Neural crest cell (in vitro differentiated cells): ENCODE measurements at regions not wholly inside any gene's neighbourhood (a gene's known extent, or its start where the extent isn't known, plus 50 kb on each side); places are given as distances from the start of the nearest gene placed in this dataset.

Experiments
- DNase-seq: peaks from one replicate; pipeline ENCODE4 v3.0.0; 2021; ENCODE audit warnings: low read depth, mixed read lengths, low spot score
- H3K27ac Mint-ChIP-seq: one replicate; pipeline ENCODE4 v1.8.0; 2021; ENCODE audit warnings: mild to moderate bottlenecking, mixed read lengths; ENCODE audit not compliant: unreplicated experiment
- H3K27me3 Mint-ChIP-seq: 2 replicates; pipeline ENCODE4 v1.8.0; 2021; ENCODE audit warnings: low read depth, mild to moderate bottlenecking, mixed read lengths
- H3K36me3 Mint-ChIP-seq: 2 replicates; pipeline ENCODE4 v1.8.0; 2021; ENCODE audit warnings: low read depth, mild to moderate bottlenecking, mixed read lengths
- H3K4me1 Mint-ChIP-seq: 2 replicates; pipeline ENCODE4 v1.8.0; 2021; ENCODE audit warnings: mixed read lengths
- H3K4me3 Mint-ChIP-seq: one replicate; pipeline ENCODE4 v1.8.0; 2021; ENCODE audit warnings: mild to moderate bottlenecking, mixed read lengths
- H3K9me3 Mint-ChIP-seq: 2 replicates; pipeline ENCODE4 v1.8.0; 2021; ENCODE audit warnings: mixed read lengths
- TF ChIP-seq, protein P1 (sequence below): fragments of 200-600 bp; sonication (generic); conservative IDR thresholded peaks from 2 replicates; pipeline ENCODE4 v1.5.0; 2021; ENCODE audit warnings: antibody characterized with exemption, mild to moderate bottlenecking

DNA sequence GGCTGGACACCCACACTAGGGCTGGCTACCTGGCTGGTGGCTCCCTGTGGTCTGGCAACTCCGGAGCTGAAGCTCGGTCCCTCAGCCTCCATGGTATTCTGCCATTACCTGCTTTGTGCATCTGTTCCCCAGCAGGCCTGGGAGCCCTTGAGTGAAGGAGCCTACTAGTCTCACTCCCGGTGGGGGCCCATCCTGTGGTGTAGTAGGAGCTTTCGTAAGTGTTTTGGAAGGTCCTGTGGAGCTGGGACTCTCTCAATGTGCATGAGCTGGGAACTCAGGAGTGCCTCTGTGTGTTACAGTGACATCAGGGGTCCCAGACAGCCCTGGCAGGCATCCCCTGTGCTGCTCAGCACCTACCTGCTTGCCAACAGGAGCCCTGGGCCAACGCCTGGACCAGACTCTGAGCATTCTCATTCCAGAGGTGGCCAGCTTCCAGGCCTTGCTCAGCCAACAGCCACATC lies 267.1 kb downstream of the GADD45G start:
- peaks cover 5% of the 10 kb centered on the region for H3K4me1 Mint-ChIP-seq
- no peak overlapping the region for H3K4me3 Mint-ChIP-seq
- H3K36me3 Mint-ChIP-seq: no peaks in the 10 kb centered on the region
- DNase-seq: no peak
- no peaks in the 10 kb centered on the region for H3K27me3 Mint-ChIP-seq
- TF ChIP-seq, protein P1, sequence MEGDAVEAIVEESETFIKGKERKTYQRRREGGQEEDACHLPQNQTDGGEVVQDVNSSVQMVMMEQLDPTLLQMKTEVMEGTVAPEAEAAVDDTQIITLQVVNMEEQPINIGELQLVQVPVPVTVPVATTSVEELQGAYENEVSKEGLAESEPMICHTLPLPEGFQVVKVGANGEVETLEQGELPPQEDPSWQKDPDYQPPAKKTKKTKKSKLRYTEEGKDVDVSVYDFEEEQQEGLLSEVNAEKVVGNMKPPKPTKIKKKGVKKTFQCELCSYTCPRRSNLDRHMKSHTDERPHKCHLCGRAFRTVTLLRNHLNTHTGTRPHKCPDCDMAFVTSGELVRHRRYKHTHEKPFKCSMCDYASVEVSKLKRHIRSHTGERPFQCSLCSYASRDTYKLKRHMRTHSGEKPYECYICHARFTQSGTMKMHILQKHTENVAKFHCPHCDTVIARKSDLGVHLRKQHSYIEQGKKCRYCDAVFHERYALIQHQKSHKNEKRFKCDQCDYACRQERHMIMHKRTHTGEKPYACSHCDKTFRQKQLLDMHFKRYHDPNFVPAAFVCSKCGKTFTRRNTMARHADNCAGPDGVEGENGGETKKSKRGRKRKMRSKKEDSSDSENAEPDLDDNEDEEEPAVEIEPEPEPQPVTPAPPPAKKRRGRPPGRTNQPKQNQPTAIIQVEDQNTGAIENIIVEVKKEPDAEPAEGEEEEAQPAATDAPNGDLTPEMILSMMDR: no peak
- H3K27ac Mint-ChIP-seq: no peak overlapping the region
- H3K9me3 Mint-ChIP-seq: no peaks in the 10 kb centered on the region

DNA sequence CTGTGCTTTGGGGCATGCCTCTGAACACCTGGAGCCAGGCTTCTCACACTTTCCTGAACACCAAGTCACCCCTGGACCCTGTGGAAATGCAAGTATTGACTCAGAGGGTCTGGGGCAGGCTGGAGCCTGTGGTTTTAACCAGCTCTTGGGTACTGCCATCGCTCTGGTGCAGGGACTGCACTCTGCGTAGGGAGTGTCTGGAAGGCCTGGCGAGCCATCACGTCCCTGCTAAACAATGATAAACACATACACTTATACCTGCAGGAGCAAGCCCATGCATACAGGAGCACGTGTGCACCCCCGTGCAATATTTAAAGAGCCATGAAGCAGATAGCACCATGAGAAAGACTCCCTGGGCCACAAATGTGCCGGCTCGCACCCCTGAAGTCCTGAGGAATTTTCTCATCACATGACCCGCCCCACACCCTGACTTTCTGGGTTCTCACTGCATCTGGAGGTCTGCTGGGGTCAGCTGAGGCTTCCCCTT lies 267.7 kb downstream of the GADD45G start:
- no peak overlapping the region for H3K4me3 Mint-ChIP-seq
- DNase-seq: no peak
- no peaks in the 10 kb centered on the region for H3K9me3 Mint-ChIP-seq
- peaks cover 5% of the 10 kb centered on the region for H3K4me1 Mint-ChIP-seq
- peak overlapping the region; percentile 35 for H3K27ac Mint-ChIP-seq
- no peaks in the 10 kb centered on the region for H3K27me3 Mint-ChIP-seq
- no peaks in the 10 kb centered on the region for H3K36me3 Mint-ChIP-seq
- TF ChIP-seq, protein P1: no peak

DNA sequence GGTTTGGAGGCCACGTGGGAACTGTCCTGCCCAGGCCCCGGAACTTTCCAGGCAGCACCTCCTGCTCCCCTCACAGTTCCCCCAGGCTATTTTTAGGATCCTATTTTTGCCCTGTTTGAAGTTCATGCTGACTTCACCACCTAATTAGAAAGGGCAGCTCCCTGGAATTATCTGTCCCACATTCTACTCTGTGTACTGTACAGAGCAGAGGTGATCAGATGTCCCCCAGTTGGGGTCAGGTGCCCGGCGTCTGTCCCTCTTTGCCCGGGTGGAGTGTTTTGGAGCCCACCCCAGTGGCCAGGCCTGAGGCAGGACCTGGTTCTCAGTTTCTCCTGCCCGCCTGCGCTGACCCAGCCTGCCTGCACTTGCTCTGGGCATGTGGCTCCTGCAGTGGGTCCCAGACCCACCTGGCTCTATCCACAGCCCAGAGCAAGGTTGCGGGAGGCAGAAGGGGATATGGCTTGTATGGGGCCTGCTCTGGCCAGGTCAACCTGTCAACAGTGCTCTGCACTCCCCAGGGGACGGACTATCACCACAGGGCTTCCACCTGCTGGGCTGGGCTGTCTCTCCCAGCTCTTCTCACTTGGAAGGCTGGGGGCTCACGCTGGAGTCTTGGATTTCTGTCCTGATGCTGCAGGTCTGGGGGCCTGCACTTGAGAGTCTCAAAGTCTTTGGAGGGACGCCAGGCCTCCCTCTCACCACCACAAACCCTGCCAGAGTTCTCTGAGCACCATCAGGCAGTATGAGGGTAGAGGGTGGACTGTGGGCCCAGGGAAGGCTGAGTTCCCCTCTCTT lies 268.3 kb downstream of the GADD45G start:
- Mint-ChIP-seq H3K9me3 (no peaks in the 10 kb centered on the region), H3K27ac (peak overlapping the region; percentile 35), H3K4me3 (no peak overlapping the region), H3K36me3 (no peaks in the 10 kb centered on the region), H3K4me1 (peaks cover 5% of the 10 kb centered on the region), H3K27me3 (no peaks in the 10 kb centered on the region)
- TF ChIP-seq, protein P1: no peak
- no peak for DNase-seq

DNA sequence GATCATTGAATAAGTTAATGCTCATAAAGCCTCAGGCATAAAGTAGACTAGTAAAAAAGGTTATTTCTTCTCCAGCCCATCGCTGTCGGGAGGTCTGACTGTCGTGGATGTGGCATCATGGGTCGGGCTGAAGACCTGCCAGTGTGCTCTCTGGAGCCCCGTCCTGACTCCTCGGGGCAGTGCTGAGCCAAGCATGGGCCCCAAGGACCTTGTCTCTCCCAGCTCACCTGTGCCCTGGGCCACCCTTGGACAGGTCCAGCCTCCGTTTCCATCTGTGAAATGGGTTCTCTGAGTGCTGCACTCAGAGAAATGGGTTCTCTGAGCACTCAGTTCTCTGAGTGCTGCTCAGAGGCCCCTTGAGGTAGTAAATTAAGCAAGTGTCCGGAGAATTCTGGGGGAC lies 269.0 kb downstream of the GADD45G start:
- Mint-ChIP-seq H3K4me1 (peaks cover 5% of the 10 kb centered on the region), H3K27me3 (no peaks in the 10 kb centered on the region), H3K36me3 (no peaks in the 10 kb centered on the region), H3K9me3 (no peaks in the 10 kb centered on the region), H3K27ac (no peak overlapping the region), H3K4me3 (no peak overlapping the region)
- DNase-seq: no peak
- TF ChIP-seq, protein P1: no peak

DNA sequence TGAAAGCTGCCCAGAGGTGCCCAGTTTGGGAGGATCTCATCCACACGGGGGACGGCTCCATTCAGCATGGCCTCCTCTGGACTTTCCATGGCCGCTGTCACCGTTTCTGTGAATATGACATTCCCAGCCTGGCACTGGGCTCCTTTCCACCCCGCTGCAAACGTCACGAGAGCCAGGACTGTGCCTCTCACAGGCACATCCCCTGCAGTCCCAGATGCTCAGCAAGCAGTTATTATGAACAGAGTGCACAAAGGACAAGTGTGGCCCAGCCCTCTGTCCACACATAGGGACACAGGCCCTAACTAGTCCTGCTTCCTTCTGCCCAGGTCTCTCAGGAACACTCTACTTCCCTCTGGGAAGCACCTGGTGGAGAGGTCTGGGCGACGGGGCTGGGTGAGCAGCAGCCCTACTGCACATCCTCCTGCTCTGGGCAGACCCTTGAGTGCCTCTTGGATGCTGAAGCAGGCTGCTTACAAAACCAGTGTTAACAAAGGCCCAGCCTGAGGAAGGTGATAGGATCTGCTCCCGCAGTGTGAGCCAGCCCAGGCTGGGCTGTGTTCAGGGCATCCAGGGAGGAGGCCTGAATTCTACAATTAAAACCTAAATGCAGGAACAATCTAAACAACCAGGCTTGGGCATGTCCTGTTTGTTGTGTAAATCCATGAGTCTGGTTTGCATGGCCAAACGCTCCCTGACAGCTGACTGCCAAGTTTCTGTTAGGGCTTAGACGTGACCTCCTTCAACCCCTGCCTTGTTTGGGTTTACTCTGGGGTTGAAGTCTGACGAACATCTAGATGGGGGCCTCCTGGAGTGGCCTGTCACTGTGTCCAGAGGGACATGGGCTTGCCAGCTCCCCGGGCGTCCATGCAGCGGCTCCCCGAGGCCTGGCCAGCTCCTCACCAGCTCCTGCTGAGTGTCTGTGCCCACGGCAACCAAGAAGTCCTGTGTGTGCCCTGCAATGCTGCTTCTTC lies 269.8 kb downstream of the GADD45G start:
- Mint-ChIP-seq H3K4me3 (no peak overlapping the region), H3K9me3 (no peaks in the 10 kb centered on the region), H3K36me3 (no peaks in the 10 kb centered on the region), H3K27me3 (no peaks in the 10 kb centered on the region), H3K4me1 (peaks cover 5% of the 10 kb centered on the region), H3K27ac (no peak overlapping the region)
- TF ChIP-seq, protein P1: no peak
- no peak for DNase-seq
